ENCODE measurements at regions not wholly inside any gene's neighbourhood (a gene's known extent, or its start where the extent isn't known, plus 50 kb on each side); places are given as distances from the start of the nearest gene placed in this dataset.

- no peak for TF ChIP-seq CTCF (IDR thresholded peaks at IDR 0.05)
- no peak for TF ChIP-seq POLR2A (IDR thresholded peaks at IDR 0.05)
Measured at GRCh38 chr5:133892306-133892705, 76.1 kb downstream of the C5orf15 start.

Data from right lobe of liver (tissue), 4 donors.